ENCODE measurements at regions not wholly inside any gene's neighbourhood (a gene's known extent, or its start where the extent isn't known, plus 50 kb on each side); places are given as distances from the start of the nearest gene placed in this dataset.
A peak's percentile ranks its signal among the peaks of the same experiment; 100 is the strongest.

- no peak overlapping the region for H3K4me3 ChIP-seq (ENCODE audit: low read length)
- TF ChIP-seq CTCF (IDR thresholded peaks at IDR 0.05; ENCODE audit: insufficient read depth, low read depth, low read length, missing control alignments): no peak
- no peak for DNase-seq (ENCODE audit: low read depth)
Measured at GRCh38 chr3:89624494-89624893, 517.1 kb downstream of the EPHA3 start.

GRCh38 chr3:89625945-89626344 lies 518.5 kb downstream of the EPHA3 start:
- TF ChIP-seq CTCF (IDR thresholded peaks at IDR 0.05; ENCODE audit: insufficient read depth, low read depth, low read length, missing control alignments): no peak
- no peak for DNase-seq (ENCODE audit: low read depth)
- H3K4me3 ChIP-seq (ENCODE audit: low read length): no peak overlapping the region

DNA sequence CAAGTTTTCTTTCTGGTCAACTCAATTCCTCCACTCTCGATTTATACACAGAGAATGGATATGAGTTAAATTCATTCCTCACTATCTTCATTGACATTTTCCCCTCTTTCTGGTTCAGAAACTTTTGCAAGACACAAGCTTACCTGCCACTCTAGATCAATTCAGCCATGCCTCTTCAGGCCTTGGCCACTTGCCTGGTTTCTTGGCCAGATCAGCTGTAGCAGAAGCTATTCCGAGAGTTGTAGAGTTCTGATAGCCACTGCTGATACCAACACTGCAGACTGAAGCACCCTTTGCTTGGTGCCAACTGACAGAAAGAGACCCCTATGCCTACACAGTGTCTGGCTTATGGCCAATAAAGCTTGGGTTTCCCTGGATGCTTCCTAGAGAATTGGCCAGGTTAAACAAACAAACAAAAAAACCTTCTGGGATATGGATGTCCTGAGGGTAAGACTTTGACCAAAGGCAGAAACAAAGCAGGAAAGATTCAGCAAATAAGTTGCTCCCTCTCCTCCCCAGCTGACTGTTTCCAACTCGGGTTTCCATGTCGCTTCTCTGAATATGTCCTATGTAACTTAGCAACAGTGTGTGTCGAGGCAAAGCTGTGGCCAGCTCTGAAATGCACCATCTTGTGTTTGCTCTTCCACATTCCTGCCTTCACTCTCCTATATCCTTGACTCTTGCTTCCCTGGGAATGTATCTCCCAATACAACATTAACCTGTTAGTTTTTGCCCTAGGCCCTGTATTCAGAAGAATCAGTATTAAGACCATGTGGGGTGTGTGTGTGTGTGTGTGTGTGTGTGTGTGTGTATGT lies 521.6 kb downstream of the EPHA3 start:
- no peak for DNase-seq (ENCODE audit: low read depth)
- H3K4me3 ChIP-seq (ENCODE audit: low read length): no peak overlapping the region
- no peak for TF ChIP-seq CTCF (IDR thresholded peaks at IDR 0.05; ENCODE audit: insufficient read depth, low read depth, low read length, missing control alignments)

DNA sequence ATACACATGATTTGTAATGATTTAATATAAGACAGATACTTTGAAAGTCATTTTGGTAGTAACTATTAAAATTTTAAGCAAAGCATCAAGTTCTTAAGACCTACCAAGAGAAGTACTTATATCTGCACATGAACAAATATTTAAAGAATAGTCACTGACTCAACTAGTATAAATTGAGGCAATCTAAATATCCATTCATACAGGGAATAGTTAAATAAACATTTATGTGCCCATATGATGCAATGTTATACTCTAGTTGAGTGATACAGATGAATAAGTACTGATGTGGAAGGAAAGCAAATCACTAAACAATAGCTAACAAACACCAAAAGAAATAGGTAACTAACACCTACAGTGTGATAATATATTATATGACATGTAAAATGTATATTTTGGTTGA lies 527.7 kb downstream of the EPHA3 start:
- peak; percentile 17 for DNase-seq (ENCODE audit: low read depth)
- H3K4me3 ChIP-seq (ENCODE audit: low read length): no peak overlapping the region
- no peak for TF ChIP-seq CTCF (IDR thresholded peaks at IDR 0.05; ENCODE audit: insufficient read depth, low read depth, low read length, missing control alignments)

DNA sequence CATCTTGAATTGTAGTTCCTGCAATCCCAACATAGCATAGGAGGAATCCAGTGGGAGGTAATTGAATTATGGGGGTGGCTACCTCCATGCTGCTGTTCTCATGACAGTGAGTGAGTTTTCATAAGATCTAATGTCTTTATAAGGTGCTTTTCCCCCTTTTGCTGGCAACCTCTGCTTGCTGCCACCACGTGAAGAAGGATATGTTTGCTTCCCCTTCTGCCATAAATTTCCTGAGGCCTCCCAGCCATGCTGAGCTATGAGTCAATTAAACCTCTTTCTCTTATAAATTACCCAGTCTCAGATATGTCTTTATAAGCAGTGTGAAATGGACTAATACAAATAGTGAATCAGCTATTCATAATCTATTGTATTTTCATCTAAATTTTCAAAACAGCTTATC lies 537.3 kb downstream of the EPHA3 start:
- TF ChIP-seq CTCF (IDR thresholded peaks at IDR 0.05; ENCODE audit: insufficient read depth, low read depth, low read length, missing control alignments): no peak

DNA sequence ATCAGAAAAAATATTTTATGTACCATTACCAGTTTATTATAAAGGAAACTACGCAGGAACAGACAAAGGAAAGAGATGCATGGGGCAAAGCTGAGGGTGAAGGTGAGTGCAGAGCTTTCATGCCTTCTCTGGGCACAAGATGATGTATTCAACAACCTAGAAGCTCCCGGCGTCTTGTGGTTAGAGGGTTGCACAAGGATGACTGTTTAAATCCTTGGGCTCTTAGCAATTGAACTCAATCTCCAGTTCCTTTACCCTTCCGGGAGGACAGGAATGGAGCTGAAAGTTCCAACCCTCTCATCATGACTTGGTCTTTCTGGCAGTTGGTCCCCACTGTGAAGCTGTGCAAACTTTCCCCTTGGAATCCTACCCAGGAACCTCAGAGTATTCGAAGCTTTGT lies 542.0 kb downstream of the EPHA3 start:
- TF ChIP-seq CTCF (IDR thresholded peaks at IDR 0.05; ENCODE audit: insufficient read depth, low read depth, low read length, missing control alignments): no peak
- DNase-seq (ENCODE audit: low read depth): peak; percentile 2

More for the DNA sequence above, 537.3 kb downstream of the EPHA3 start:
- DNase-seq (ENCODE audit: low read depth): no peak
- no peak overlapping the region for H3K4me3 ChIP-seq (ENCODE audit: low read length)

DNA sequence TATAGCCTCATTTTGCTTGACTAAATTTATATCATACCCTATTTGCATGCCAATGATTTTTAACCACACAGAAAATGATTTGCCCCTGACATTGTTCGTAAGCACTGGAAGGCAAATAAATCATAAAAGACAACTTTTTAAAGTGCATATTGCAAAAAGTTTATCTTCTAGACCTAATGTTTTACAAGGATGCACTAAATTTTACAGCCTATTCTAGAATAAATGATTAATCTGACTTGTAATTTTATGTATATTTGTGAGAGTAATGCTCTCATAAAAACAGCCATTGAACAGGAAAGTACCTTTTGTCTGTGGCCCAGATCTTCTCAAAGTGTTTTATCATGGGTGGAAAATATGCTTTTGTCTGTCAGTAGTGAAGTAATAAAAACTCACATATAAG lies 546.6 kb downstream of the EPHA3 start:
- no peak overlapping the region for H3K4me3 ChIP-seq (ENCODE audit: low read length)

More for the DNA sequence above, 542.0 kb downstream of the EPHA3 start:
- H3K4me3 ChIP-seq (ENCODE audit: low read length): no peak overlapping the region

More for the DNA sequence above, 546.6 kb downstream of the EPHA3 start:
- no peak for TF ChIP-seq CTCF (IDR thresholded peaks at IDR 0.05; ENCODE audit: insufficient read depth, low read depth, low read length, missing control alignments)
- DNase-seq (ENCODE audit: low read depth): no peak
